GM10266 (cell line): ENCODE measurements at regions not wholly inside any gene's neighbourhood (a gene's known extent, or its start where the extent isn't known, plus 50 kb on each side); places are given as distances from the start of the nearest gene placed in this dataset.

Experiments used
- DNase-seq: peaks from one replicate; pipeline ENCODE4 v3.0.0; 2012; ENCODE audit errors: extremely low spot score
- TF ChIP-seq, protein P1 (sequence below): IDR thresholded peaks from 2 replicates; pipeline ENCODE4 v1.5.1; 2012; ENCODE audit warnings: mild to moderate bottlenecking, low read depth; ENCODE audit not compliant: control insufficient read depth, insufficient read depth; ENCODE audit errors: missing control alignments

DNA sequence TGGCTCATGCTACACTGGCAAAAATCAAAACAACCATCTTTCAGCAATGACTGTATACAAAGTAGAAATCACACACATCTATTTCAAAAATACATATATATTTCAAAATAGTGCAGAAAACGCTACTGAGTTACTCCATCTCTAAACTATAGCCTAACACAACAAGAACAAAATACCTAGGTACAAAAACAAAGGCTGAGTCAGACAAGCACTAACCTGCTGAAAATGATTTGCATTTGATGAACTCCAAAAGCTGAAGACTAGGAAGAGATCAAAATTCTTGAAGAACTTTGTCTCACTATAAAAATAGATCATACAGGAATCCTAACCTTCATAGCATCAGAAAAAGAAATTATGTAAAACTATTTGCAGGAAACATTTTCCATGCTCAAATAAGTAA is 381.6 kb downstream of the EFNB2 start:
- TF ChIP-seq, protein P1, sequence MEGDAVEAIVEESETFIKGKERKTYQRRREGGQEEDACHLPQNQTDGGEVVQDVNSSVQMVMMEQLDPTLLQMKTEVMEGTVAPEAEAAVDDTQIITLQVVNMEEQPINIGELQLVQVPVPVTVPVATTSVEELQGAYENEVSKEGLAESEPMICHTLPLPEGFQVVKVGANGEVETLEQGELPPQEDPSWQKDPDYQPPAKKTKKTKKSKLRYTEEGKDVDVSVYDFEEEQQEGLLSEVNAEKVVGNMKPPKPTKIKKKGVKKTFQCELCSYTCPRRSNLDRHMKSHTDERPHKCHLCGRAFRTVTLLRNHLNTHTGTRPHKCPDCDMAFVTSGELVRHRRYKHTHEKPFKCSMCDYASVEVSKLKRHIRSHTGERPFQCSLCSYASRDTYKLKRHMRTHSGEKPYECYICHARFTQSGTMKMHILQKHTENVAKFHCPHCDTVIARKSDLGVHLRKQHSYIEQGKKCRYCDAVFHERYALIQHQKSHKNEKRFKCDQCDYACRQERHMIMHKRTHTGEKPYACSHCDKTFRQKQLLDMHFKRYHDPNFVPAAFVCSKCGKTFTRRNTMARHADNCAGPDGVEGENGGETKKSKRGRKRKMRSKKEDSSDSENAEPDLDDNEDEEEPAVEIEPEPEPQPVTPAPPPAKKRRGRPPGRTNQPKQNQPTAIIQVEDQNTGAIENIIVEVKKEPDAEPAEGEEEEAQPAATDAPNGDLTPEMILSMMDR: no peak
- no peak for DNase-seq

DNA sequence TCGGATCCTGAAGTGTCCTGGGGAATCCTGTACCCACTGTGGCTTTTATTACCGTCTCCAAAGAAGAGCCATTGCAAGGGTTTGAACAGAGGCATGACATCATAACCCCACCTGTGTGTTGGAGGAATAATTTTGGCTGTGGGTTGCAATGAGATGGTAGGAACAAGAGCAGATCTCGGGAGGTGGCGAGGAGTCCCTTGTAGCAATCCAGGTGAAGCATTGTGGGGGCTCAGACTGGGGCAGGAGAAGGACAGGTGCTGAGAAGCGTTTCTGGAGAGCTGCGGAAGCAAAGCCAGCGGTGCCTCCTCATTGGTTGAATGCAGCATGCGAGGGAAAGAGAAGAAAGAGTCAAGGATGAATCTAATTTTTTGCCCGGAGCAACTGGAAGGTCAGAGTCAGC is 382.4 kb downstream of the EFNB2 start:
- TF ChIP-seq, protein P1: no peak

DNA sequence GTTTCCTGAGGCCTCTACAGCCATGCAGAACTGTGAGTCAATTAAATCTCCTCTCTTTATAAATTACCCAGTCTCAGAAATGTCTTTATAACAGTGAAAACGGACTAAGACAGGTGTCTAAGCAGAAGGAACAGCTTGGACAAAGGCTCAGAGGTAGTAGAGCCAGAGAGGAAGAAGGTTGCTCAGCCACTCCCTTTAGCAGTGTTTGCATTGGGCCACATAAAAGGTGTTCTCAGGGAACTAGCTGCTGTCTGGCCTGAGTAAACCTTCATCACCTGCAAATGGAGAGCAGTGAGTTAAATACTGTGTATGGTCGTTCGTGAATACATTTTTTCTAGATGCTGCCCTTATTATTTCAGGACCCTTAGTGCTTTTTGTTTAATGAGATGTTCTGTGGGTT is 383.4 kb downstream of the EFNB2 start:
- no peak for DNase-seq
- TF ChIP-seq, protein P1: no peak

More for the DNA sequence above, 382.4 kb downstream of the EFNB2 start:
- no peak for DNase-seq

DNA sequence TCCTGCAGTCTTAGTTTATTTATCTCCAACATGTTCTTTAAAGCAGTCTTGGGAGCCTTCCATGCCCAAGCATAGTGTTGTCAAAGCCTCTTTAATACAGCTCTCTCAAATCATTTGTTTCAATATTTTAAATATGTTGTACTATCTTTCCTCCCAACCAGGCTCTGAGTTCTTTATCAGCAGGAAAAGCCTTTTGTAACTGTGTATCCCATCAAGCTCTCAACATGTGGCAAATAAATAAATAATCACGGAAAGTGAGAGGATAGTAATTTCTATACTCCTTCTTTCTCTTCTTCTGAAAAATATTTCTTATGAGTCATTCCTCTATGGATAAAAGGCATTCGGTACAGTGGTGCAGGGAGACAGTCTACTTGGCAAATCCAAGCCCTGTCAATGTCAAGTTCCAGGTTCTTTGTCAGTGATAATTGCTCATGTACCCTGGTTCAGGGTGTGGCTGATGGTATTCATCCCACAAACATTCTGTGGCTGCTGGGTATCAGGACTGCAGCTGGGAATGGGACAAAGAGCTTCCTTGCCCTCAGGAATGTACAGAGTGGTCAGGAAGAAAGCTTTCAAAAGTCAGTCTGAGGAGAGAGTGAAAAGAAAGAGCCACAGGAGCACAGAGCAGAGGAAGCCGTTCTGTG is 384.3 kb downstream of the EFNB2 start:
- TF ChIP-seq, protein P1: no peak
- DNase-seq: no peak

DNA sequence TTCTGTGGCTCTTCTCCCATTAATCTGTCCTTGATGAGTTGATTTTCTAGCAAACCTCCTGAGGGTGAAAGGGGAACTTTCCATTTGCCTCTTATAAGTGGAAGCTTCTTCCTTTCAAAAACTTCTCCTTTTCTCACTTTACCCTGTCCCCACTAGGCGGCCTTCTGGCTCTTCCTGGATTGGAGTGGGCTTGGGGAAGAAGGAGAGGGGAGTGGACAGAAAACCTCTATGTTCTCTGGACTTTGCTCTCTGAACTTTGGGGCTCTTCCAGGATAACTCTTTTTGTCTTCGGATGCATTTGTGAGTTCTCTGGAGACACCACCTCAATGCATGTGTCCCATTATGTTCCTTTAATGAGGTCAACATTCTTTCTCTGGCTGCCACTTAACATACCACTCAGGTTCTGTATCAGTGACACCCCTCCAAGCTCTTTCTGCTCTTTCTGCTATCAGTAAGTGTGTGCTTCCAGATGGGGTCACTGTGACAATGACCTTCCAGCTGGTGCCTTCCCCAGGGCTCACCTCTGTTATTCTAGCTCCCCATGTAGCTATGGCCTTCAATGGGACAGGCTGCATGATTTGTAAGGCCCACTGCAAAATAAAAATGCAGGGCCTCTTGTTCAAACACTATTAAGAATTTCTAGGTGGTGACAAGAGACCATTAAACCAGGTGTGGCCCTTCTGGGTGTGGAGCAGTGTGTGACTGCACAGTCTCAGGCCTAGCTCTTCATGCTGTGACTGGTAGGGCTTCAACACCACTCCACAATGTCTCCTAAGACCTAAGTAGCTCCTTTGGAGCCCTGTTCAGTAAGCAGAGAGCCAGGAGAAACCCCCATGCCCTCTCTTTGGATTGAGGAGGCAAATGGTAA is 389.2 kb downstream of the EFNB2 start:
- TF ChIP-seq, protein P1: no peak
- DNase-seq: no peak

DNA sequence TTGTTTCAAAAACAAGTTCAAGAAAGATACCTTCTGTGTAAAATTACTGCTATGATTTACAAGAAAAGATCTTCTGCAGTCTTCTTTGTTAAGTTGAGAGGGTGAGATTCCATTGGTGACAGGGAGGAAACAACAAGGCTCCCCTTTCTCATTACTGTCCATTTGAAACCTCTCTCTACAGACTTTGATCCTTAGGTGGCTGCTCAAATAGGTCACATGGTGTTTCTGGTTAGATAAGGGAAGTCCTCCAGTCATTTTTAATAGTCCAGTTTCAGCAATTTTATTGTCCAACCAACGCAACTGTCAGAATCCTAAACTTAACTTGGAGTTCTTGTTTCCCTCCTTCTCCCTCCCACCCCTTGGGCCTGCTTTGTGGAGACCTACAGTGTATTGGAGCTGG is 390.4 kb downstream of the EFNB2 start:
- TF ChIP-seq, protein P1: no peak
- no peak for DNase-seq
